Muscle layer of colon (tissue), 2 donors: ENCODE measurements at regions not wholly inside any gene's neighbourhood (a gene's known extent, or its start where the extent isn't known, plus 50 kb on each side); places are given as distances from the start of the nearest gene placed in this dataset.

Experiments
- H3K27ac ChIP-seq: one replicate; pipeline ENCODE4 v1.7.0; 2013; ENCODE audit warnings: low read depth, mild to moderate bottlenecking, low read length, moderate library complexity
- H3K27me3 ChIP-seq, 2 donors: one replicate each; pipeline ENCODE4 v1.7.0; 2013; ENCODE audit warnings: low read length in 2 of 2, mild to moderate bottlenecking in 2 of 2; ENCODE audit not compliant: insufficient read depth in 2 of 2, control insufficient read depth in 1 of 2
- H3K36me3 ChIP-seq: one replicate; pipeline ENCODE4 v1.7.0; 2013; ENCODE audit warnings: mild to moderate bottlenecking, low read length; ENCODE audit not compliant: insufficient read depth
- H3K4me1 ChIP-seq: one replicate; pipeline ENCODE4 v1.7.0; 2013; ENCODE audit warnings: mild to moderate bottlenecking, low read length; ENCODE audit not compliant: insufficient read depth
- H3K4me3 ChIP-seq, 2 donors: one replicate each; pipeline ENCODE4 v1.7.0; 2013; ENCODE audit warnings: low read length in 2 of 2, low read depth in 1 of 2, mild to moderate bottlenecking in 1 of 2, moderate library complexity in 1 of 2
- H3K9ac ChIP-seq: one replicate; pipeline ENCODE4 v1.7.0; 2013; ENCODE audit warnings: low read length
- H3K9me3 ChIP-seq: one replicate; pipeline ENCODE4 v1.7.0; 2013; ENCODE audit warnings: mild to moderate bottlenecking, low read length
- donor health status: abdominal sarcoma.
- donor health status: Adenocarcinoma of cecum.

- Histone ChIP-seq H3K4me3 (no peak overlapping the region), H3K27me3 (no peaks in the 10 kb centered on the region), H3K4me1 (no peaks in the 10 kb centered on the region), H3K9me3 (no peaks in the 10 kb centered on the region), H3K27ac (no peak overlapping the region), H3K36me3 (no peaks in the 10 kb centered on the region), H3K9ac (no peak overlapping the region)
Observed at GRCh38 chr7:67452516-67453026, 455.9 kb downstream of the TYW1 start.

GRCh38 chr7:67453580-67454380, 457.1 kb downstream of the TYW1 start:
- Histone ChIP-seq H3K9ac (no peak overlapping the region), H3K27ac (no peak overlapping the region), H3K4me1 (no peaks in the 10 kb centered on the region), H3K36me3 (no peaks in the 10 kb centered on the region), H3K4me3 (no peak overlapping the region), H3K27me3 (no peaks in the 10 kb centered on the region), H3K9me3 (no peaks in the 10 kb centered on the region)

- no peaks in the 10 kb centered on the region for H3K27me3 ChIP-seq
- H3K4me1 ChIP-seq = no peaks in the 10 kb centered on the region
- H3K9me3 ChIP-seq = no peaks in the 10 kb centered on the region
- no peaks in the 10 kb centered on the region for H3K36me3 ChIP-seq
- H3K4me3 ChIP-seq = no peak overlapping the region
- no peak overlapping the region for H3K9ac ChIP-seq
- no peak overlapping the region for H3K27ac ChIP-seq
Observed at GRCh38 chr7:67455508-67455907, 458.9 kb downstream of the TYW1 start.

GRCh38 chr7:67462781-67463191, 466.2 kb downstream of the TYW1 start:
- Histone ChIP-seq H3K36me3 (no peaks in the 10 kb centered on the region), H3K27ac (peak overlapping the region; percentile 50), H3K4me3 (no peak overlapping the region), H3K9me3 (no peaks in the 10 kb centered on the region), H3K27me3 (no peaks in the 10 kb centered on the region), H3K4me1 (peaks cover 29% of the 10 kb centered on the region), H3K9ac (no peak overlapping the region)

- H3K36me3 ChIP-seq = no peaks in the 10 kb centered on the region
- no peak overlapping the region for H3K27ac ChIP-seq
- no peaks in the 10 kb centered on the region for H3K9me3 ChIP-seq
- no peak overlapping the region for H3K9ac ChIP-seq
- H3K4me3 ChIP-seq = no peak overlapping the region
- H3K4me1 ChIP-seq = peaks cover 29% of the 10 kb centered on the region
- no peaks in the 10 kb centered on the region for H3K27me3 ChIP-seq
Observed at GRCh38 chr7:67463316-67463715, 466.7 kb downstream of the TYW1 start.

GRCh38 chr7:67463983-67464382, 467.4 kb downstream of the TYW1 start:
- no peaks in the 10 kb centered on the region for H3K9me3 ChIP-seq
- H3K27ac ChIP-seq = no peak overlapping the region
- peaks cover 29% of the 10 kb centered on the region for H3K4me1 ChIP-seq
- no peaks in the 10 kb centered on the region for H3K27me3 ChIP-seq
- no peak overlapping the region for H3K4me3 ChIP-seq
- no peak overlapping the region for H3K9ac ChIP-seq
- H3K36me3 ChIP-seq = no peaks in the 10 kb centered on the region

- Histone ChIP-seq H3K27ac (no peak overlapping the region), H3K36me3 (no peaks in the 10 kb centered on the region), H3K9ac (no peak overlapping the region), H3K4me3 (no peak overlapping the region), H3K27me3 (no peaks in the 10 kb centered on the region), H3K9me3 (no peaks in the 10 kb centered on the region), H3K4me1 (peaks cover 39% of the 10 kb centered on the region)
Observed at GRCh38 chr7:67466109-67466508, 469.5 kb downstream of the TYW1 start.

- Histone ChIP-seq H3K27ac (no peak overlapping the region), H3K27me3 (no peaks in the 10 kb centered on the region), H3K4me1 (peaks cover 10% of the 10 kb centered on the region), H3K9me3 (no peaks in the 10 kb centered on the region), H3K4me3 (no peak overlapping the region), H3K9ac (no peak overlapping the region), H3K36me3 (no peaks in the 10 kb centered on the region)
Observed at GRCh38 chr7:67470256-67470751, 473.7 kb downstream of the TYW1 start.

- H3K27me3 ChIP-seq = no peaks in the 10 kb centered on the region
- no peak overlapping the region for H3K4me3 ChIP-seq
- no peaks in the 10 kb centered on the region for H3K9me3 ChIP-seq
- no peak overlapping the region for H3K27ac ChIP-seq
- H3K36me3 ChIP-seq = no peaks in the 10 kb centered on the region
- H3K4me1 ChIP-seq = peaks cover 6% of the 10 kb centered on the region
- H3K9ac ChIP-seq = no peak overlapping the region
Observed at GRCh38 chr7:67475293-67475692, 478.7 kb downstream of the TYW1 start.

- Histone ChIP-seq H3K9me3 (no peaks in the 10 kb centered on the region), H3K36me3 (no peaks in the 10 kb centered on the region), H3K9ac (no peak overlapping the region), H3K27ac (no peak overlapping the region), H3K4me1 (no peaks in the 10 kb centered on the region), H3K4me3 (no peak overlapping the region), H3K27me3 (no peaks in the 10 kb centered on the region)
Observed at GRCh38 chr7:67478066-67478465, 481.4 kb downstream of the TYW1 start.

GRCh38 chr7:67484244-67484751, 487.7 kb downstream of the TYW1 start:
- Histone ChIP-seq H3K9me3 (no peaks in the 10 kb centered on the region), H3K27ac (no peak overlapping the region), H3K36me3 (no peaks in the 10 kb centered on the region), H3K4me1 (peaks cover 9% of the 10 kb centered on the region), H3K9ac (no peak overlapping the region), H3K27me3 (no peaks in the 10 kb centered on the region), H3K4me3 (peak overlapping the region in 1 of 2 donors; percentile 48)
